ENCODE measurements at regions not wholly inside any gene's neighbourhood (a gene's known extent, or its start where the extent isn't known, plus 50 kb on each side); places are given as distances from the start of the nearest gene placed in this dataset.
A peak's percentile ranks its signal among the peaks of the same experiment; 100 is the strongest.
"Not testable (repeated sequence)": the region's sequence is repeated elsewhere in the genome, so short reads cannot be mapped to it uniquely, and the experiment has no call there.

GRCh38 chr1:165147799-165148198 is 208.7 kb downstream of the LMX1A start:
- no peak for DNase-seq

DNA sequence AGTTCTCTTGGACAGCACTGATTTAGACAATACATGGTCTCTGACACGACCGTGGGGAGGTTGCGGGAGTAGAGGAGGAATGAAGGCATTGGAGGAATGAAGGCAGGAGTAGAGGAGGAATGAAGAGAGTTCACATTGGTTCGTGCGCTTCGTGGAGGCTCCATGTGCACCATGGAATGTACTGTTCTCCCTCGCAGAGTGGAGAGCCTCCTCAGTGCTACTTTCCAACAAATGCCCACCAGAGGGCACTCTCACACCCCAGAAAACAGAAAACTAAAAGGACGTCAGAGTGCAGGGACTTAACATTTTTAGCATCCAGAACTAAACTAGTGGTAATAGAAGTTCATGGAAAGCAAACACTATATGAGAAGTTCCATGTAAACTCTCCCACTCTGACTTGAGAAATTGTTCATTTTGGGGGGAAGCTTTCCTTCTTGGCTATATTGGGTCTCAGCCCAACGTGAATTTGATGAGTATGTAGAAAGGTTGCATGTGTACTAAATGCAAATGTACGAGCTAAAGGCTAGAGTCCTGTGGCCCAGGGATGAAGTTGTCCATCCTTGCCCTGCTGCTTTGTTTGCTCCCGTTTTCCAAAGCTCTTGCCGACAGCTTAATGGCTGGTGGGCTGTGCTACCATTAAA is 211.6 kb downstream of the LMX1A start:
- peak; percentile 32 to 51 for DNase-seq

GRCh38 chr1:165143437-165144065 is 213.0 kb downstream of the LMX1A start:
- DNase-seq = peak; percentile 23 to 40

GRCh38 chr1:165138960-165139359 is 217.6 kb downstream of the LMX1A start:
- DNase-seq = no peak

- no peak for DNase-seq
These were observed 218.8 kb downstream of the LMX1A start for GRCh38 chr1:165137551-165138316.

- no peak for DNase-seq
These were observed 222.1 kb downstream of the LMX1A start for GRCh38 chr1:165134431-165134830.

DNA sequence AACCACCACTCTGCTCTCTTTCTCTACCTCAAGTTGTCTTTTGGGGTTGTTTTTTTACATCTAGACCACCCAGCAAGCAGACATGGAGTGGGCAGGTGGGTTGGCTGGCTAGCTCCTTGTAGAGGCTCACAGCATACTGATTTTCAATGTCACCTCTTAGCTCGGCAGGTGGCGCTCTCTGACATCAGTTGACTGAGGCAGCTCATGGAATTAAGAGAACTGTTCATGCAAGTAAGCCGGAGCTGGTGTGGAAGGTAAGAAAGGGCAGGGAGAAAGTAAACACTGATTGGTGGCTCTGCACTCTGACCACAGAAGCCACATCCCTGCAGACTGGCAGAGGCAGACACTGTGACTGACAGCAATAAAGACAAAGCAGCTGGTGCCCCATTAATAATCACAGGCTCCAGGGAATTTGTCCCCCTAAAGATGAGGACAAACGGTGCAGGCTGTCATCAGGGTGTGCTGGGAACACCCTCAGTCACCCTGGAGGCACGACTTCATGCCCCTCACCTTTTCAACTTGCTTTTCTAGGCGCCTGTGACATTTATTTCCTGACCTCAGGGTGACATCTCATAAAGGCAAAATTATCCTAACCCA is 226.8 kb downstream of the LMX1A start:
- peak in 1 of 2 donors; percentile 57 for DNase-seq

- DNase-seq = no peak
These were observed 231.7 kb downstream of the LMX1A start for GRCh38 chr1:165124772-165125171.

DNA sequence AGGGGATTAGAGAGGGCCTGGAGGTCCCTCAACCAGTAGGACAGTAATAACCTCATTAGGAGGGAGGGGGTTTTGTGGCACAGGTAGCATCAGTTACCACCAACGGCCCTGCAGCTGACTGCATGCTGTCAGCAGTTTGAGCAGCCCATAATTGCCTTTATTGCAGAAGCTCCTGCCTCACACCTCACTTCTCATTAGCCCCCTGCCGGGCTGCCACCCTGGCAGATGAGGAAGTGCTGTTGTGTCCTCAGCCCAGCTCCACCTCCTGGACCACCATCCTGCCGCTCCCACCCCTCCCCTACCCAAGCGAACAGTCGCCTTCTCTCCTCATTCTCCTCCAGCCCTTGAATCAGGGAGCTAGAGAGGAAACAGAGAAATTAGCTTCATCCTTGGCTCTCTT is 237.4 kb downstream of the LMX1A start:
- DNase-seq = no peak

GRCh38 chr1:165117482-165117881 is 239.0 kb downstream of the LMX1A start:
- no peak for DNase-seq

DNA sequence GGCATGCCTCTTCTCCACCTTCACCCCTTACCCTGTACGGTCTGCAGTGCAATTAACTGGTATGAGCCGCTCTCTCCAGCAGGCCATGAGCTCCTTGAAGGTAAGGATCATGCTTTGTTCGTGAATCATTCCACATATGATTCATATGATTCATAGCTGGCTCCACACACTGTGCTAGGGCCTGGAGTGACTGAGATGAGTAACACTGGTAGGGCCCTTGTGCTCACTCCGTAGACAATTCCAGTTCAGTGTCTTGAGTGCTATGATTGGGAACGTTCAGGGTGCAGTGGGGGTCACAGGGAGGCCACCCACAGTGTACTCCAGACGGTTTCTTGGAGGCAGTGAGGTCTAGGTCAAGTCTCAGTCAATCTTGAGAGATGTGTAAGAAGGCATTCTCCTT is 239.8 kb downstream of the LMX1A start:
- no peak for DNase-seq

GRCh38 chr1:165116171-165116570 is 240.3 kb downstream of the LMX1A start:
- no peak for DNase-seq

- DNase-seq = no peak
These were observed 241.6 kb downstream of the LMX1A start for GRCh38 chr1:165114889-165115285.

- peak in 1 of 2 donors; percentile 24 for DNase-seq
These were observed 242.3 kb downstream of the LMX1A start for GRCh38 chr1:165114022-165114888.

DNA sequence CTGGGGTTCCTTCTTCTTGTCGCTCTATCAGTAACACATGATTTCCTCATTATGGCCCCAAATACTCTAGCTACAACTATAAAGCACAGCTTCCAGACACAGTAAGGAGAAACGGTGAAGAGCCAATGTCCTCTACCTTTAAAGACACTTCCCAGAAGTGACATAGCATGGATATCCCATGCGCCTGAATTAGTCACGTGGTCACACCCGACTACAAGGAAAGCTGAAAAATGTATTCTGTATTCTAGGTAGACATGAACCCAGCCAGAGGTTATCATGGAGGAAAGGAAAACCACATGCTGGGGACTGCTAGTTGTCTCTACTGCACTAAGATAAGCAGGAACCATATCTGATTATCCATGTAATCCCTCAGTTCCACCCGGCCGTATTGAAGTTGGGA is 244.3 kb downstream of the LMX1A start:
- no peak for DNase-seq

DNA sequence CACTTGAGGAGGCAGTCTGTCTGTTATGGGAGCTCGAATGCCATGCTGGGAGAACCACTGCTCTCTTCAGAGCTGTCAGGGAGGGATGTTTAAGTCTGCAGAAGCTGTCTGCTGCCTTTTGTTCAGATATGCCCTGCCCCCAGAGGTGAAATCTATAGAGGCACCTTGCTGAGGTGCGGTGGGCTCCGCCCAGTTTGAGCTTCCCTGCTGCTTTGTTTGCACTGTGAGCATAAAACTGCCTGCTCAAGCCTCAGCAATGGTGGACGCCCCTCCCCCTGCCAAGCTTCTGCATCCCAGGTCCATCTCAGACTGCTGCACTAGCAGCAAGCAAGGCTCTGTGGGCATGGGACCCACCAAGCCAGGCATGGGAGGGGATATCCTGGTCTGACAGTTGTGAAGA is 247.5 kb downstream of the LMX1A start:
- no peak for DNase-seq

GRCh38 chr1:165092542-165093162 is 263.9 kb downstream of the LMX1A start:
- DNase-seq = not testable (repeated sequence)

DNA sequence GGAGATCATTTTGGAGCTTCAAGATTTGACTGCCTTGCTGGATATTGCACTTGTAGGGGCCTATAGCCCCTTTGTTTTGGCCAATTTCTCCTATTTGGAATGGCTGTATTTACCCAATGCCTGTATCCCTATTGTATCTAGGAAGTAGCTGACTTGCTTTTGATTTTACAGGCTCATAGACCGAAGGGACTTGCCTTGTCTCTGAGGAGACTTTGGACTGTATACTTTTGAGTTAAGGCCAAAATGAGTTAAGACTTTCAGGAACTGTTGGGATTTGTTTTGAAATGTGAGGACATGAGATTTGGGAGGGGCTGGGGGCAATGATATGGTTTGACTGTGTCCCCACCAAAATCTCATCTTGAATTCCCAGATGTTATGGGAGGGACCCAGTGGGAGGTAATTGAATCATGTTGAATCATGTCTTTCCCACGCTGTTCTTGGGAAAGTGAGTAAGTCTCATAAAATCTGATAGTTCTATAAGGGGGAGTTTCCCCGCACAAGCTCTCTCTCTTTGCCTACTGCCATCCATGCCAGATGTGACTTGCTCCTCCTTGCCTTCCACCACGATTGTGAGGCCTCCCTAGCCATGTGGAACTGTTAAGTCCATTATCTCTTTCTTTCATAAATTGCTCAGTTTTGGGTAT is 276.1 kb downstream of the LMX1A start:
- no peak for DNase-seq

DNA sequence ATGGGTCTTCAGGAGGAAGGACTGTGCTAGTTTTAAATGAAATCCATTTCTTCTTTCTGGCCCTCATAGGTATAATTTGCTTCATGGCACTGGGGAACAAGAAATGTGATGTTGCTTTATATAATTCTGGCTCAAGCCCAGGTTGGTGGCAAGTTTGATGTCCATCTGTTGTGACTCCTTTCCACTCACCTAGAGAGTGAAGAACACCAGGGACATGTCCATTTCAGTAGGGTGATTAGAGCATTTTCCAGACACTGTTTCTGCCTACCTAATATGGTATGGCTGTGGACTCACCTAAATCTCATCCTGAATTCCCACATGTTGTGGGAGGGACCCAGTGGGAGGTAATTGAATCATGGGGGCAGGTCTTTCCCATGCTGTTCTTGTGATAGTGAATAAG is 278.1 kb downstream of the LMX1A start:
- no peak for DNase-seq

- DNase-seq = no peak
These were observed 280.7 kb downstream of the LMX1A start for GRCh38 chr1:165075725-165076370.
